GM12878 (cell line): ENCODE measurements at regions not wholly inside any gene's neighbourhood (a gene's known extent, or its start where the extent isn't known, plus 50 kb on each side); places are given as distances from the start of the nearest gene placed in this dataset.

Experiments used
- ATF2 ChIP-seq: IDR thresholded peaks from 2 replicates; pipeline ENCODE4 v1.6.1; 2012; ENCODE audit warnings: low read length, inconsistent platforms
- FOXM1 ChIP-seq: IDR thresholded peaks from 2 replicates; pipeline ENCODE4 v1.6.1; 2012; ENCODE audit warnings: low read depth, mild to moderate bottlenecking, inconsistent platforms, low read length, moderate library complexity
- HDAC6 ChIP-seq: fragments of 200-600 bp; sonication (generic); IDR thresholded peaks from one replicate; pipeline ENCODE4 v1.8.0; 2017; ENCODE audit warnings: antibody characterized with exemption; ENCODE audit not compliant: unreplicated experiment
- MXI1 ChIP-seq: fragments of 150-350 bp; IDR thresholded peaks from 2 replicates; pipeline ENCODE4 v1.6.1; 2011; ENCODE audit warnings: low read depth, mild to moderate bottlenecking, inconsistent platforms, low read length, improper control_type of control experiment
- USF1 ChIP-seq: IDR thresholded peaks from 2 replicates; pipeline ENCODE4 v1.6.1; 2011; ENCODE audit warnings: borderline replicate concordance, low read depth, mild to moderate bottlenecking, moderate library complexity, mixed read lengths, low read length; ENCODE audit not compliant: insufficient read depth; ENCODE audit errors: extremely low read length
- ZNF207 ChIP-seq: fragments of 450-650 bp; IDR thresholded peaks from 2 replicates; pipeline ENCODE4 v1.6.1; 2014; ENCODE audit warnings: antibody characterized with exemption, mild to moderate bottlenecking, borderline replicate concordance
- ZNF274 ChIP-seq: IDR thresholded peaks from one replicate; pipeline ENCODE4 v1.8.0; 2011; ENCODE audit not compliant: insufficient read length, insufficient read depth
- TF ChIP-seq, protein P1 (sequence below), 3 experiments: IDR thresholded peaks in 2 of 3; conservative IDR thresholded peaks in 1 of 3; 2 replicates each; pipeline ENCODE4 v1.5.1; 2011; ENCODE audit warnings: low read depth in 3 of 3, low read length in 3 of 3, mild to moderate bottlenecking in 3 of 3, control low read depth in 2 of 3, moderate library complexity in 2 of 3, inconsistent platforms in 1 of 3, mixed read lengths in 1 of 3; ENCODE audit not compliant: control insufficient read depth in 2 of 3, insufficient read depth in 1 of 3; ENCODE audit errors: extremely low read depth in 1 of 3

GRCh38 chr3:17969985-17970568 is 227.6 kb upstream of the TBC1D5 start:
- TF ChIP-seq, protein P1, sequence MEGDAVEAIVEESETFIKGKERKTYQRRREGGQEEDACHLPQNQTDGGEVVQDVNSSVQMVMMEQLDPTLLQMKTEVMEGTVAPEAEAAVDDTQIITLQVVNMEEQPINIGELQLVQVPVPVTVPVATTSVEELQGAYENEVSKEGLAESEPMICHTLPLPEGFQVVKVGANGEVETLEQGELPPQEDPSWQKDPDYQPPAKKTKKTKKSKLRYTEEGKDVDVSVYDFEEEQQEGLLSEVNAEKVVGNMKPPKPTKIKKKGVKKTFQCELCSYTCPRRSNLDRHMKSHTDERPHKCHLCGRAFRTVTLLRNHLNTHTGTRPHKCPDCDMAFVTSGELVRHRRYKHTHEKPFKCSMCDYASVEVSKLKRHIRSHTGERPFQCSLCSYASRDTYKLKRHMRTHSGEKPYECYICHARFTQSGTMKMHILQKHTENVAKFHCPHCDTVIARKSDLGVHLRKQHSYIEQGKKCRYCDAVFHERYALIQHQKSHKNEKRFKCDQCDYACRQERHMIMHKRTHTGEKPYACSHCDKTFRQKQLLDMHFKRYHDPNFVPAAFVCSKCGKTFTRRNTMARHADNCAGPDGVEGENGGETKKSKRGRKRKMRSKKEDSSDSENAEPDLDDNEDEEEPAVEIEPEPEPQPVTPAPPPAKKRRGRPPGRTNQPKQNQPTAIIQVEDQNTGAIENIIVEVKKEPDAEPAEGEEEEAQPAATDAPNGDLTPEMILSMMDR (IDR thresholded peaks at IDR 0.05 in 2 of 3, conservative IDR thresholded peaks at IDR 0.05 in 1 of 3; ENCODE audit: control insufficient read depth in 2 of 3, extremely low read depth in 1 of 3, insufficient read depth in 1 of 3, low read depth in 3 of 3, low read length in 3 of 3): no peak
- TF ChIP-seq ZNF207: no peak
- TF ChIP-seq MXI1: no peak
- TF ChIP-seq FOXM1: no peak
- no peak for TF ChIP-seq ATF2
- TF ChIP-seq ZNF274: no peak
- no peak for TF ChIP-seq USF1
- no peak for TF ChIP-seq HDAC6
